ENCODE measurements at regions not wholly inside any gene's neighbourhood (a gene's known extent, or its start where the extent isn't known, plus 50 kb on each side); places are given as distances from the start of the nearest gene placed in this dataset.

GRCh38 chr4:23323436-23323835 is 566.4 kb downstream of the PPARGC1A start:
- TF ChIP-seq CTCF (conservative IDR thresholded peaks at IDR 0.05; ENCODE audit: low read depth, low read length) = no peak
- no peak overlapping the region for H3K4me3 ChIP-seq (ENCODE audit: low read depth, low read length)

GRCh38 chr4:23322732-23323131 is 567.1 kb downstream of the PPARGC1A start:
- no peak for DNase-seq (ENCODE audit: low read depth)
- no peak for TF ChIP-seq CTCF (conservative IDR thresholded peaks at IDR 0.05; ENCODE audit: low read depth, low read length)
- H3K4me3 ChIP-seq (ENCODE audit: low read depth, low read length) = no peak overlapping the region

More at GRCh38 chr4:23323436-23323835, 566.4 kb downstream of the PPARGC1A start:
- no peak for DNase-seq (ENCODE audit: low read depth)

- no peak for DNase-seq (ENCODE audit: low read depth)
- no peak for TF ChIP-seq CTCF (conservative IDR thresholded peaks at IDR 0.05; ENCODE audit: low read depth, low read length)
- no peak overlapping the region for H3K4me3 ChIP-seq (ENCODE audit: low read depth, low read length)
Observed at GRCh38 chr4:23320931-23321587, 568.8 kb downstream of the PPARGC1A start.

GRCh38 chr4:23312686-23313085 is 577.2 kb downstream of the PPARGC1A start:
- H3K4me3 ChIP-seq (ENCODE audit: low read depth, low read length) = no peak overlapping the region
- TF ChIP-seq CTCF (conservative IDR thresholded peaks at IDR 0.05; ENCODE audit: low read depth, low read length) = no peak
- no peak for DNase-seq (ENCODE audit: low read depth)

- TF ChIP-seq CTCF (conservative IDR thresholded peaks at IDR 0.05; ENCODE audit: low read depth, low read length) = no peak
- no peak overlapping the region for H3K4me3 ChIP-seq (ENCODE audit: low read depth, low read length)
- DNase-seq (ENCODE audit: low read depth) = no peak
Observed at GRCh38 chr4:23311983-23312382, 577.9 kb downstream of the PPARGC1A start.

GRCh38 chr4:23305026-23305425 is 584.8 kb downstream of the PPARGC1A start:
- DNase-seq (ENCODE audit: low read depth) = peak; percentile 11
- H3K4me3 ChIP-seq (ENCODE audit: low read depth, low read length) = no peak overlapping the region
- TF ChIP-seq CTCF (conservative IDR thresholded peaks at IDR 0.05; ENCODE audit: low read depth, low read length) = no peak

GRCh38 chr4:23298371-23298770 is 591.5 kb downstream of the PPARGC1A start:
- TF ChIP-seq CTCF (conservative IDR thresholded peaks at IDR 0.05; ENCODE audit: low read depth, low read length) = no peak
- DNase-seq (ENCODE audit: low read depth) = no peak
- no peak overlapping the region for H3K4me3 ChIP-seq (ENCODE audit: low read depth, low read length)
